ENCODE measurements at regions not wholly inside any gene's neighbourhood (a gene's known extent, or its start where the extent isn't known, plus 50 kb on each side); places are given as distances from the start of the nearest gene placed in this dataset.

DNA sequence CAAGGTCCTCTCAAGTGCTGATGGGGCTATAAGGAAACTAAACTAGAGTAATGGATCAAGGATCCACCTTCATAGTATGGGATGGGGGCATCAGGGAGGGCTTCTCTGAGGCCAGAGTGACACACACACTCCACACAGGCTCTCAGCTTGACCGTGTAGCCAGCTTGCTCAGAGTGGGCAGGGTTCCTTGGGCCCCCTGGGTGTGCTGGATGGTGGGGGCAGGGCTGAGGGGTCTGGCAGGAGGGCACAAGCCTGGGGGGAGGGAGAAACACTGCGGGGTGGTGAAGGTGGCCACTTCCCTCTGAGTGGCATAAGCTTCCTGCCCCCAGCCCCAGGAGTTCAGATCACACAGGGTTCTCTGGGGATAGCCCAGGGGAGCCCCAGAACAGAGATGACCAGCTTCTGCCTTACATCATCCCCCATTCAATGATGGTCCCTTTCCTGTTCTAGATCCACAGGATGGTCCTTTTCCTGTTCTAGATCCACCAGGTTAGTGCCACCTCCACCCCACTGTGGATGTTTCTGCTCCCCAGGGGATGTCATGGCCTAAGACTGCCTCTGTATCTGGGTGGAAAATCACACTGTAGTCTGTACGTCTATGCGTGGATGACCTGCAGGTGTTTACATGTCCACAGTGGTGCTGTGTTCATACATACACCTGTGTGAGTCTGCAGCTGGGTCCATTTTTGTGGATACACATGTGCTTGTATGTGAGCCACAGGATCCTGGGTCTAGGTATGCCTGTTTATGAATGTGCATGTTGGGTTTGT, 525.0 kb downstream of the PTPRU start:
- H3K4me3 ChIP-seq (replicated peaks; ENCODE audit: low read depth, low read length) = no peak overlapping the region
- TF ChIP-seq, protein P1, sequence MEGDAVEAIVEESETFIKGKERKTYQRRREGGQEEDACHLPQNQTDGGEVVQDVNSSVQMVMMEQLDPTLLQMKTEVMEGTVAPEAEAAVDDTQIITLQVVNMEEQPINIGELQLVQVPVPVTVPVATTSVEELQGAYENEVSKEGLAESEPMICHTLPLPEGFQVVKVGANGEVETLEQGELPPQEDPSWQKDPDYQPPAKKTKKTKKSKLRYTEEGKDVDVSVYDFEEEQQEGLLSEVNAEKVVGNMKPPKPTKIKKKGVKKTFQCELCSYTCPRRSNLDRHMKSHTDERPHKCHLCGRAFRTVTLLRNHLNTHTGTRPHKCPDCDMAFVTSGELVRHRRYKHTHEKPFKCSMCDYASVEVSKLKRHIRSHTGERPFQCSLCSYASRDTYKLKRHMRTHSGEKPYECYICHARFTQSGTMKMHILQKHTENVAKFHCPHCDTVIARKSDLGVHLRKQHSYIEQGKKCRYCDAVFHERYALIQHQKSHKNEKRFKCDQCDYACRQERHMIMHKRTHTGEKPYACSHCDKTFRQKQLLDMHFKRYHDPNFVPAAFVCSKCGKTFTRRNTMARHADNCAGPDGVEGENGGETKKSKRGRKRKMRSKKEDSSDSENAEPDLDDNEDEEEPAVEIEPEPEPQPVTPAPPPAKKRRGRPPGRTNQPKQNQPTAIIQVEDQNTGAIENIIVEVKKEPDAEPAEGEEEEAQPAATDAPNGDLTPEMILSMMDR (IDR thresholded peaks at IDR 0.05; ENCODE audit: low read length, missing control alignments) = no peak
- no peak for DNase-seq (ENCODE audit: low read depth)

DNA sequence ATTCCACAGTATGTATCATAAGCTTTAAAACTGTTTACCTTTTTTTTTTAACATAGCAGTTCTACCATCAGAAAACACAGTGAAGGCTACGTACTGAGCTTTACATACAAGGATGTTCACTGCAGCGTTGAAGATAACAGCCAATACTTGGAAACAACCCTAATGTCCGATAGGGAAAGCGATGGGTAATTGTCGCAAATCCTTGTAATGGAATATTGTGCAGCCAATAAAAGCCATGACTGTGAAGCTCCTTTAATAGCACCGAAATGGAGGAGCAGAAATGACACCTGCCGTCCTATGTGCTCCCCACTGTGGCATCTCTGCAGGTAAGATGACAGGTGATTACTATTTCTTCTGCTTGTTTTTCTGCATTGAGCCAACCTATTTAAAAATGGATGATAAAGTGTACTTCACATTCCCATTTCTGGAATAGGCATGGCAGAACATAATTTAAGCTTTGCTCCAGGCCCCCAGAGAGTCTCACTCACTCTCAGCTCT, 523.8 kb downstream of the PTPRU start:
- DNase-seq (ENCODE audit: low read depth) = no peak
- TF ChIP-seq, protein P1 (IDR thresholded peaks at IDR 0.05; ENCODE audit: low read length, missing control alignments) = no peak
- no peak overlapping the region for H3K4me3 ChIP-seq (replicated peaks; ENCODE audit: low read depth, low read length)

DNA sequence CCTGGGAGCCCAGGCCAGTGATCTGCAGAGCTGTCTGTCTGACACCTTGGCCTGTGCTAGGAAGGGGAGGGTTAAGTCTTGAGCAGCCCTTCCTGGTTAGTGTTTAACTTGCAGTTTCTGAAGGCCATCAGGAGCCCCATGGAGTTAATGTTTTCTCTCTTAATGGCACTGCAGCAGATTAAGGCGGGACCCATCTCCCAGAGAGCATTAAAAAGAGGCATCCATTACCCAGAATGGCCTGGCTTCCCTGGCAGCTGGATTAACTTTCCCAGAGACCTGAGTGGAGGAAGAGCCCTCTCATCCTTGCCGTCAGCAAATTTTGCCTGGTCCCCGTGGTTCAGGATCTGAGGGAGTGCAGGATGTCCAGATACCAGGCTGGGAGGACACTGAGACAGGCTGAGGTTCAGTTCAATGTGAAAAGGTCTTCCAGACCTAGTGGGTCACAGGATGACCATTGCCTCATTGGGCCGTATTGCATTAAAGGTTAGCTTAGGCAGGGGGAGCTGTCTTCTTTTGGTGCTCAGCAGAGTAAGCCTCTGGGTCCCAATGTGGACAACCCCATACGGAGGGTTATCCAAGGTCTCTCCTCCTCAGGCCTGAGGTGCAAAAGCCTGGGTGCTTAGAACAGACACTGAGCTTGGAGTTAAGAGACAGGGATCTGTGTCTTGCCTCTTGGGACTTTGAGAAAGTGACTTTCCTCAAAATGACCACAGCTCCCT, 522.6 kb downstream of the PTPRU start:
- no peak overlapping the region for H3K4me3 ChIP-seq (replicated peaks; ENCODE audit: low read depth, low read length)
- DNase-seq (ENCODE audit: low read depth) = no peak

DNA sequence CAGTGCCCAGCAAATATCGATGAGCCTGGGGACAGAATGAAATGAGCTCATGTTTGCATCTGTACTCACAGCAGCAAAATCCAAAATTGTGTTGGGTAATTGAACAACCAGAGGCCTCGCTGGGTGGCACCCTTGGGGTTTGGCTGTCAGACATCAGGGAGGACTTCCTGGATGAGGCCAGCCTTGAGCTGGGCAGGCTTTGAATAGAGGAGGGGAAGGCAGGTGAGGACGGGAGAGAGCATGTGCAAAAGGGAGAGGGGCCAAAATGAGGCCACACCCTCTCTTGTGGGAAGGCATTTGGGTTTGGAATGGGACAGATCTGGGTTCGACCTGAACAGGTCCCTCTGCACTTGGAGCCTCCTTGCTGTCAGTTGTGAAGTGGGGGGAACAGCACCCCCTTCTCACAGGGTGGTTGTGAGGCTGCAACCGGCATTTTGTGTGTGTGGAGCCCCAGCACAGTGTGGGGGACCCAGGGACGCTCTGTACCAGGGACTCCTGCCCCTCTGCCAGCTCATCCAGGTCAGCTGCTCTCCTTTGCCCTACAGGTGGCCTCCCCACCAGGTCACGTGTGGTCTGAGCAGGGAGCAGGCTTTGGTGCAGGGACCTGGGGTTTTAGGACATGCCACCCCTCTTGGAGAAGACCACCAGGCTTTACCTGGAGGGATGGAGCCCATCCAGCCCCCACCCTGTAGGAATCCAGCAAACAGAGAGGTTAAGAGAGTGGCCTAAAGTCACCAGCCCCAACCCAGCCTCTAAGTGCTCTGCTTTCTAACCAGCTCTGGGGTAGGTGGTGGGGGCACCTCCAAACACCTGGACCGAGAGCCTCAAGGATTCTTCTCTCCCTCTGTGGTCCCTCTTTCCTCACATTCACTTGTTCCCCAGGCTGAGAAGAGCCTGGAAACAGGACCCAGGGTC, 521.8 kb downstream of the PTPRU start:
- DNase-seq (ENCODE audit: low read depth) = no peak
- TF ChIP-seq, protein P1 (IDR thresholded peaks at IDR 0.05; ENCODE audit: low read length, missing control alignments) = no peak
- no peak overlapping the region for H3K4me3 ChIP-seq (replicated peaks; ENCODE audit: low read depth, low read length)

More for the DNA sequence above, 522.6 kb downstream of the PTPRU start:
- TF ChIP-seq, protein P1 (IDR thresholded peaks at IDR 0.05; ENCODE audit: low read length, missing control alignments) = no peak

DNA sequence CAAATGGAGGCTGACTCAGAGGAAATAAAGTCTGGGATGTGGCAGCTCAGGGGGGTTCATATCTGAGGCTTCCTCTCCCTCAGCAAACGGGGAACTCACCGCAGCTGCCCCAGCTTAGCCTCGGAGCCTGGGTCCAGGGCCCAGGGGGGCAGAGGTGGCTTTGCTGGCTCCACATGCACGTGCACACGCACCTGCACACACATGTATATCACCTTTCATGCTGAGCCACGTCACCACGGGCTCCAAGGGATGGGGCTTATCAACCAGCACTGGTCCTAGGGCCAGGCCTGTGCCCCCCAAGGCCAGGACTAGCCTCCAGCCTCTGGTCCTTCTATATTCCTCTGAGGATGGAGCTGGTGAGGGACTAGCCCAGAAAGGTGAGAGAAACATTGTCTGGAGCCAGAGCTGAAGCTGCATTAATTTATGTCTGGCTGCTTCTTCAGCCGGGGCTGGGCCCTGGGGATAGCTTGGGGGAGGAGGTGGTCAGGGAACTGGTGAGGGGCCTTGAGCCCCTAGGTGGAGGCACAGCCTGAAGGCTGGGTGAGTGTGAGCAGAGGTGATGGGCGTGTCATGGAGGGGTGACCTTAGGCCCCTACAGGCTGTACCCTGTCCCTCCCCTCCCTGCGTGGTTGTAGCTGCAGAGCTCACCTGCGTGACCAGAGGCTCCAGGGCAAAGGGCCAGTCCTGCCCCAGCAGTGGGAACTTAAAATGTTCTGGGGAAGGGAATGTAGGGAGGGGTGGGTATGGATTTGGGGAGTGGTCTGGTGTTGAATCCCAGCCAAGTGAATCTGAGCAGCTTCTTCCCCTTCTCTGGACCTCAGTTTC, 520.8 kb downstream of the PTPRU start:
- TF ChIP-seq, protein P1 (IDR thresholded peaks at IDR 0.05; ENCODE audit: low read length, missing control alignments) = no peak
- DNase-seq (ENCODE audit: low read depth) = no peak
- no peak overlapping the region for H3K4me3 ChIP-seq (replicated peaks; ENCODE audit: low read depth, low read length)

DNA sequence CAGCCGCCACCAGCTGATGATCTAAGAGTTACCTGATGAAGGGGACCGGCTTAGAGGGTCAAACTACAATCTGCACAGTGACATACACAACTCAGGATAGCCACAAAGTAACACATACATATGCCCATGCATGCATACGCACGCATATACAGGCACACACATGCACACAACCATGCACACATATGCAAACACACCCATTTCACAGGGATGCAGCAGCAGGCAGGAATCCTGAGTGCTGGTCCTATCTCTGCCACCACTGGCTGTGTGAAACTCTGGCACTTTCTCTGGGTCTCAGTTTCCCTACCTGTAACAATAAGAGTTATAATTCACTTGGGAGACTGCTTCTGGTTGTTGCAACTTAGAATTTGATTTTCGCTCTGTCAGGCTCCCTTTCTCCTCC, 520.2 kb downstream of the PTPRU start:
- TF ChIP-seq, protein P1 (IDR thresholded peaks at IDR 0.05; ENCODE audit: low read length, missing control alignments) = no peak
- no peak overlapping the region for H3K4me3 ChIP-seq (replicated peaks; ENCODE audit: low read depth, low read length)
- DNase-seq (ENCODE audit: low read depth) = no peak

All from fibroblast of pulmonary artery (primary cell).